ENCODE measurements at regions not wholly inside any gene's neighbourhood (a gene's known extent, or its start where the extent isn't known, plus 50 kb on each side); places are given as distances from the start of the nearest gene placed in this dataset.

GRCh38 chr4:13875181-13875580 is 247.7 kb upstream of the BOD1L1 start (continued):
- no peak for TF ChIP-seq CHD7 (IDR thresholded peaks at IDR 0.05; ENCODE audit: insufficient replicate concordance, low read length)

Measured in H1 (cell line).